Left ventricle myocardium inferior (tissue), 1 donor: ENCODE measurements at regions not wholly inside any gene's neighbourhood (a gene's known extent, or its start where the extent isn't known, plus 50 kb on each side); places are given as distances from the start of the nearest gene placed in this dataset.

Experiments
- DNase-seq: peaks from one replicate; pipeline ENCODE4 v3.0.0-alpha.2; 2020
- H3K27ac ChIP-seq: fragments of 200-600 bp; replicated peaks from 2 replicates; pipeline ENCODE4 v1.8.0; 2021
- H3K27me3 ChIP-seq: fragments of 200-600 bp; 2 replicates; pipeline ENCODE4 v1.8.0; 2021; ENCODE audit warnings: low read depth
- H3K36me3 ChIP-seq: fragments of 200-600 bp; 2 replicates; pipeline ENCODE4 v1.8.0; 2021
- H3K4me1 ChIP-seq: fragments of 200-600 bp; 2 replicates; pipeline ENCODE4 v1.8.0; 2021
- H3K4me3 ChIP-seq: fragments of 200-600 bp; 2 replicates; pipeline ENCODE4 v1.8.0; 2021; ENCODE audit warnings: mild to moderate bottlenecking, moderate library complexity
- H3K9me3 ChIP-seq: fragments of 200-600 bp; replicated peaks from 2 replicates; pipeline ENCODE4 v1.8.0; 2021
- CTCF ChIP-seq: fragments of 200-600 bp; IDR thresholded peaks from 2 replicates; pipeline ENCODE4 v1.8.0; 2021; ENCODE audit warnings: antibody characterized with exemption, mild to moderate bottlenecking, borderline replicate concordance
- intact Hi-C: fragments of 100-400 bp; cut with micrococcal nuclease; formaldehyde crosslinking; loops from one replicate; pipeline ENCODE4 v1.11.0; 2022
- donor health status: DM: no; HTN: yes; CAD: no; lungs with severe emphysema.

DNA sequence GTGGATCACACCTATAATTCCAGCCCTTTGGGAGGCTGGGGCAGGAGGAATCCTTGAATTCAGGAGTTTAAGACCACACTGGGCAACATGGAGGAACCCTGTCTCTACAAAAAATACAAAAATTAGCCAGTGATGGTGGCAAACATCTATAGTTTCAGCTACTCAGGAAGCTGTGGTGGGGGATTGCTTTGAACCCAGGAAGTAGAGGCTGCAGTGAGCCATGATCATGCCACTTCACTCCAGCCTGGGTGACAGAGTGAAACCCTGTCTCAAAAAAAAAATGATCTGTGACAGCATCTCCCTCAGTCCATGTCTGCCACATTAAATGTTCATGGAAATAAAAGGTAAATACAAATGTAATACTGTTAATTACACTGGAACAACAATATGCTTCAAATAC is 121.4 kb upstream of the COL5A2 start:
- intact Hi-C loops: no loop called here
- Histone ChIP-seq H3K4me3 (no peak overlapping the region), H3K36me3 (no peaks in the 10 kb centered on the region), H3K27me3 (no peaks in the 10 kb centered on the region), H3K27ac (no peak overlapping the region), H3K9me3 (peaks cover 8% of the 10 kb centered on the region), H3K4me1 (no peaks in the 10 kb centered on the region)
- no peak for TF ChIP-seq CTCF
- DNase-seq: no peak

- Histone ChIP-seq H3K27me3 (no peaks in the 10 kb centered on the region), H3K4me3 (no peak overlapping the region), H3K4me1 (no peaks in the 10 kb centered on the region), H3K36me3 (no peaks in the 10 kb centered on the region), H3K9me3 (no peaks in the 10 kb centered on the region), H3K27ac (no peak overlapping the region)
- DNase-seq: no peak
- intact Hi-C loops: no loop called here
- TF ChIP-seq CTCF: no peak
These were observed 122.8 kb upstream of the COL5A2 start for GRCh38 chr2:189302274-189302948.

DNA sequence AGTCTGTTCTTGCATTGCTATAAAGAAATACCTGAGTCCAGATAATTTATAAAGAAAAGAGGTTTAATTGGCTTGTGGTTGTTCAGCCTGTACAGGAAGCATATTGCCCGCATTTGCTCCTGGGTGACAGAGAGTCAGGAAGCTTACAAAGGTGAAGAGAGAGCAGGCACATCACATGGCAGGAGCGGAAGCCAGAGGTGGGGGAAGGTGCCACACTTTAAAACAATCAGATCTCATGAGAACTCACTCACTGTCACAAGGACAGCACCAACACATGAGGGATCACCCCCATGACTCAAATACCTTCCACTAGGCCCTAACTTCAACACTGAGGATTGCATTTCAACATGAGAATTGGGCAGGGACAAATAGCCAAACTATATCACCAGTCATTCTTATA is 124.8 kb upstream of the COL5A2 start:
- H3K4me1 ChIP-seq: no peaks in the 10 kb centered on the region
- H3K9me3 ChIP-seq: no peaks in the 10 kb centered on the region
- no peaks in the 10 kb centered on the region for H3K36me3 ChIP-seq
- H3K4me3 ChIP-seq: no peak overlapping the region
- no peak for TF ChIP-seq CTCF
- no peak overlapping the region for H3K27ac ChIP-seq
- no peak for DNase-seq
- no peaks in the 10 kb centered on the region for H3K27me3 ChIP-seq
- intact Hi-C loops: no loop called here

- Histone ChIP-seq H3K4me1 (no peaks in the 10 kb centered on the region), H3K27me3 (no peaks in the 10 kb centered on the region), H3K36me3 (no peaks in the 10 kb centered on the region), H3K27ac (no peak overlapping the region), H3K4me3 (no peak overlapping the region), H3K9me3 (no peaks in the 10 kb centered on the region)
- intact Hi-C loops: no loop called here
- DNase-seq: no peak
- TF ChIP-seq CTCF: no peak
These were observed 125.9 kb upstream of the COL5A2 start for GRCh38 chr2:189305291-189305943.

DNA sequence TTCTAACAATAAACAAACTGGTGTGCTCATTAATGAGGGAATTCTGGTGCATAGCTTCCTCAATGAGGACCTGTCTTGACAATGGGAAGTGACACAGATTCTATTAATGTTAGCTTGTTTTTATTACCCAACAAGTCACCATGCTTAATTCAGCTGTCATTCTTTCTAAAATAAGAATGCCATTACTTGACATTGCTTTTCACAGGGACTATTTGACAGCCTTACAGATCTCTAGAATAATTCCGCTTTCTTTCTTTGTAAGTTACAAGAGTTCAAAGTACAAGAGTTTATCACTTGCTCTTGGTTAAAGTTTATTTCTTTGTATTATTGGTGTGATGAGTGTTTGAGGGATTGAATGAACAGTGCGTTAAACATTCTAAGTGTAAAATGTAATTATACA is 127.0 kb upstream of the COL5A2 start:
- Histone ChIP-seq H3K4me3 (no peak overlapping the region), H3K9me3 (no peaks in the 10 kb centered on the region), H3K27ac (no peak overlapping the region), H3K36me3 (no peaks in the 10 kb centered on the region), H3K27me3 (no peaks in the 10 kb centered on the region), H3K4me1 (no peaks in the 10 kb centered on the region)
- no peak for TF ChIP-seq CTCF
- no peak for DNase-seq
- intact Hi-C loops: no loop called here
